ENCODE measurements at regions not wholly inside any gene's neighbourhood (a gene's known extent, or its start where the extent isn't known, plus 50 kb on each side); places are given as distances from the start of the nearest gene placed in this dataset.
"Not testable (repeated sequence)": the region's sequence is repeated elsewhere in the genome, so short reads cannot be mapped to it uniquely, and the experiment has no call there.

GRCh38 chr5:99156688-99157087, 227.9 kb upstream of the CHD1 start (continued):
- TF ChIP-seq E2F4 (CRISPR knock-in tag; IDR thresholded peaks at IDR 0.05; ENCODE audit: borderline replicate concordance, low read depth), result no peak

- H3K36me3 Mint-ChIP-seq, result peaks cover 24% of the 10 kb centered on the region
- CTCF ChIA-PET, result not testable (repeated sequence)
These were observed 214.5 kb upstream of the CHD1 start for GRCh38 chr5:99143283-99143795.

GRCh38 chr5:99141534-99142128, 212.8 kb upstream of the CHD1 start:
- no peak for TF ChIP-seq ZNF396 (CRISPR knock-in tag; IDR thresholded peaks at IDR 0.05; ENCODE audit: borderline replicate concordance)
- TF ChIP-seq GABPB1 (CRISPR knock-in tag; IDR thresholded peaks at IDR 0.05), result no peak
- CTCF ChIA-PET, result no interaction called here
- H3K4me1 Mint-ChIP-seq, result no peaks in the 10 kb centered on the region
- ATAC-seq (peak; percentile 88), DNase-seq (ENCODE audit: low spot score) (no peak)
- H3K4me3 Mint-ChIP-seq, result no peak overlapping the region
- peaks cover 24% of the 10 kb centered on the region for H3K36me3 Mint-ChIP-seq
- POLR2A ChIA-PET, result no interaction called here
- peaks cover 47% of the 10 kb centered on the region for H3K9me3 Mint-ChIP-seq
- H3K27me3 Mint-ChIP-seq (ENCODE audit: low read depth), result no peaks in the 10 kb centered on the region
- no peak overlapping the region for H3K27ac Mint-ChIP-seq

More at GRCh38 chr5:99143283-99143795, 214.5 kb upstream of the CHD1 start:
- DNase-seq (ENCODE audit: low spot score); H3K27ac Mint-ChIP-seq; H3K4me1 Mint-ChIP-seq; H3K27me3 Mint-ChIP-seq (ENCODE audit: low read depth); POLR2A ChIA-PET; H3K4me3 Mint-ChIP-seq; ATAC-seq: not testable (repeated sequence)
- H3K9me3 Mint-ChIP-seq, result peaks cover 53% of the 10 kb centered on the region

- DNase-seq (ENCODE audit: low spot score) (no peak), ATAC-seq (no peak)
- TF ChIP-seq AFF4 (CRISPR knock-in tag; IDR thresholded peaks at IDR 0.05; ENCODE audit: borderline replicate concordance) (no peak), ZNF512 (CRISPR knock-in tag; IDR thresholded peaks at IDR 0.05; ENCODE audit: borderline replicate concordance) (no peak), E2F1 (CRISPR knock-in tag; IDR thresholded peaks at IDR 0.05) (no peak), GRHL2 (CRISPR knock-in tag; IDR thresholded peaks at IDR 0.05; ENCODE audit: insufficient replicate concordance, severe bottlenecking) (no peak), NFE2L1 (CRISPR knock-in tag; IDR thresholded peaks at IDR 0.05) (no peak), FOXJ3 (CRISPR knock-in tag; IDR thresholded peaks at IDR 0.05; ENCODE audit: borderline replicate concordance) (no peak), SMAD4 (CRISPR knock-in tag; IDR thresholded peaks at IDR 0.05) (no peak), FOXK1 (CRISPR knock-in tag; IDR thresholded peaks at IDR 0.05) (no peak), CREB1 (CRISPR knock-in tag; IDR thresholded peaks at IDR 0.05) (no peak)
- CTCF ChIA-PET, result no interaction called here
- peaks cover 22% of the 10 kb centered on the region for H3K9me3 Mint-ChIP-seq
- no peak overlapping the region for H3K4me3 Mint-ChIP-seq
- peaks cover 10% of the 10 kb centered on the region for H3K36me3 Mint-ChIP-seq
- no peak overlapping the region for H3K27ac Mint-ChIP-seq
- POLR2A ChIA-PET, result no interaction called here
- H3K4me1 Mint-ChIP-seq, result no peaks in the 10 kb centered on the region
- H3K27me3 Mint-ChIP-seq (ENCODE audit: low read depth), result no peaks in the 10 kb centered on the region
These were observed 210.1 kb upstream of the CHD1 start for GRCh38 chr5:99138911-99139310.

Data from WTC11 (cell line).